HG02840 (cell line): ENCODE measurements at regions not wholly inside any gene's neighbourhood (a gene's known extent, or its start where the extent isn't known, plus 50 kb on each side); places are given as distances from the start of the nearest gene placed in this dataset.

ENCODE experiments used
- ATAC-seq: cut with Tn5 transposase; IDR thresholded peaks from one replicate; pipeline ENCODE4 v1.9.1; 2021; ENCODE audit warnings: mild to moderate bottlenecking, moderate library complexity, moderate number of reproducible peaks; ENCODE audit not compliant: unreplicated experiment, low FRiP score

- no peak for ATAC-seq
These were observed 174.8 kb downstream of the BMP2 start for GRCh38 chr20:6942266-6942665.

- no peak for ATAC-seq
These were observed 176.8 kb downstream of the BMP2 start for GRCh38 chr20:6944292-6944691.

GRCh38 chr20:6953611-6954010, 186.1 kb downstream of the BMP2 start:
- ATAC-seq: no peak

- ATAC-seq: no peak
These were observed 186.7 kb downstream of the BMP2 start for GRCh38 chr20:6954219-6954618.

GRCh38 chr20:6956056-6956455, 188.6 kb downstream of the BMP2 start:
- no peak for ATAC-seq

- no peak for ATAC-seq
These were observed 189.1 kb downstream of the BMP2 start for GRCh38 chr20:6956574-6956973.

GRCh38 chr20:6959900-6960312, 192.4 kb downstream of the BMP2 start:
- no peak for ATAC-seq

GRCh38 chr20:6966721-6967120, 199.2 kb downstream of the BMP2 start:
- ATAC-seq: no peak

- ATAC-seq: no peak
These were observed 207.4 kb downstream of the BMP2 start for GRCh38 chr20:6974838-6975237.

- no peak for ATAC-seq
These were observed 207.8 kb downstream of the BMP2 start for GRCh38 chr20:6975311-6975710.

GRCh38 chr20:6976106-6976900, 208.8 kb downstream of the BMP2 start:
- ATAC-seq: no peak

- no peak for ATAC-seq
These were observed 212.1 kb downstream of the BMP2 start for GRCh38 chr20:6979621-6980020.

GRCh38 chr20:6993011-6993410, 225.5 kb downstream of the BMP2 start:
- no peak for ATAC-seq

- ATAC-seq: no peak
These were observed 226.0 kb downstream of the BMP2 start for GRCh38 chr20:6993511-6993910.

GRCh38 chr20:6994452-6994851, 227.0 kb downstream of the BMP2 start:
- ATAC-seq: no peak

- no peak for ATAC-seq
These were observed 231.4 kb downstream of the BMP2 start for GRCh38 chr20:6998909-6999308.

- no peak for ATAC-seq
These were observed 231.9 kb downstream of the BMP2 start for GRCh38 chr20:6999381-6999780.

- ATAC-seq: no peak
These were observed 236.1 kb downstream of the BMP2 start for GRCh38 chr20:7003598-7003997.

- no peak for ATAC-seq
These were observed 237.3 kb downstream of the BMP2 start for GRCh38 chr20:7004801-7005200.

- ATAC-seq: no peak
These were observed 243.0 kb downstream of the BMP2 start for GRCh38 chr20:7010527-7010926.

- ATAC-seq: no peak
These were observed 247.8 kb downstream of the BMP2 start for GRCh38 chr20:7015257-7015656.

- no peak for ATAC-seq
These were observed 255.1 kb downstream of the BMP2 start for GRCh38 chr20:7022597-7022996.

GRCh38 chr20:7025635-7026034, 258.1 kb downstream of the BMP2 start:
- ATAC-seq: no peak
